ENCODE measurements at regions not wholly inside any gene's neighbourhood (a gene's known extent, or its start where the extent isn't known, plus 50 kb on each side); places are given as distances from the start of the nearest gene placed in this dataset.
"Not testable (repeated sequence)": the region's sequence is repeated elsewhere in the genome, so short reads cannot be mapped to it uniquely, and the experiment has no call there.

GRCh38 chr16:88128556-88128955 lies 177.3 kb downstream of the BANP start:
- no peak for DNase-seq (ENCODE audit: low read depth)

GRCh38 chr16:88129133-88129532 lies 177.9 kb downstream of the BANP start:
- not testable (repeated sequence) for DNase-seq (ENCODE audit: low read depth)

- DNase-seq (ENCODE audit: low read depth) = no peak
Measured at GRCh38 chr16:88130016-88130415, 178.8 kb downstream of the BANP start.

GRCh38 chr16:88130681-88131080 lies 179.4 kb downstream of the BANP start:
- no peak for DNase-seq (ENCODE audit: low read depth)

- no peak for DNase-seq (ENCODE audit: low read depth)
Measured at GRCh38 chr16:88131256-88131655, 180.0 kb downstream of the BANP start.

- DNase-seq (ENCODE audit: low read depth) = no peak
Measured at GRCh38 chr16:88131966-88132365, 180.7 kb downstream of the BANP start.

GRCh38 chr16:88132836-88133506 lies 181.7 kb downstream of the BANP start:
- no peak for DNase-seq (ENCODE audit: low read depth)

- no peak for DNase-seq (ENCODE audit: low read depth)
Measured at GRCh38 chr16:88133507-88133843, 182.2 kb downstream of the BANP start.

GRCh38 chr16:88134172-88134898 lies 183.1 kb downstream of the BANP start:
- not testable (repeated sequence) for DNase-seq (ENCODE audit: low read depth)

GRCh38 chr16:88134899-88135682 lies 183.9 kb downstream of the BANP start:
- not testable (repeated sequence) for DNase-seq (ENCODE audit: low read depth)

GRCh38 chr16:88136211-88136713 lies 185.0 kb downstream of the BANP start:
- not testable (repeated sequence) for DNase-seq (ENCODE audit: low read depth)

GRCh38 chr16:88136939-88137338 lies 185.7 kb downstream of the BANP start:
- DNase-seq (ENCODE audit: low read depth) = not testable (repeated sequence)

- not testable (repeated sequence) for DNase-seq (ENCODE audit: low read depth)
Measured at GRCh38 chr16:88139141-88139540, 187.9 kb downstream of the BANP start.

GRCh38 chr16:88140195-88140594 lies 189.0 kb downstream of the BANP start:
- not testable (repeated sequence) for DNase-seq (ENCODE audit: low read depth)

GRCh38 chr16:88141580-88141979 lies 190.3 kb downstream of the BANP start:
- DNase-seq (ENCODE audit: low read depth) = no peak

- not testable (repeated sequence) for DNase-seq (ENCODE audit: low read depth)
Measured at GRCh38 chr16:88142056-88142935, 191.1 kb downstream of the BANP start.

GRCh38 chr16:88143122-88144027 lies 192.1 kb downstream of the BANP start:
- DNase-seq (ENCODE audit: low read depth) = not testable (repeated sequence)

GRCh38 chr16:88144028-88144511 lies 192.8 kb downstream of the BANP start:
- DNase-seq (ENCODE audit: low read depth) = no peak

- DNase-seq (ENCODE audit: low read depth) = peak; percentile 6
Measured at GRCh38 chr16:88145376-88145775, 194.1 kb downstream of the BANP start.

- not testable (repeated sequence) for DNase-seq (ENCODE audit: low read depth)
Measured at GRCh38 chr16:88145824-88146405, 194.7 kb downstream of the BANP start.

Data from EH (cell line).